Fibroblast of the conjunctiva (primary cell): ENCODE measurements at regions not wholly inside any gene's neighbourhood (a gene's known extent, or its start where the extent isn't known, plus 50 kb on each side); places are given as distances from the start of the nearest gene placed in this dataset.
A peak's percentile ranks its signal among the peaks of the same experiment; 100 is the strongest.

Source experiments
- DNase-seq: peaks from one replicate; pipeline ENCODE4 v3.0.0-alpha.2; 2010; ENCODE audit warnings: low read depth

GRCh38 chr11:104529906-104530305 is 366.0 kb upstream of the PDGFD start:
- DNase-seq, result no peak

- no peak for DNase-seq
These were observed 365.3 kb upstream of the PDGFD start for GRCh38 chr11:104529213-104529612.

- DNase-seq, result no peak
These were observed 362.1 kb upstream of the PDGFD start for GRCh38 chr11:104526006-104526405.

- DNase-seq, result no peak
These were observed 361.5 kb upstream of the PDGFD start for GRCh38 chr11:104525416-104525815.

- DNase-seq, result no peak
These were observed 360.3 kb upstream of the PDGFD start for GRCh38 chr11:104524254-104524653.

- DNase-seq, result no peak
These were observed 359.7 kb upstream of the PDGFD start for GRCh38 chr11:104523611-104524010.

GRCh38 chr11:104522650-104523049 is 358.7 kb upstream of the PDGFD start:
- no peak for DNase-seq

GRCh38 chr11:104522123-104522522 is 358.2 kb upstream of the PDGFD start:
- DNase-seq, result no peak

- DNase-seq, result no peak
These were observed 346.2 kb upstream of the PDGFD start for GRCh38 chr11:104510169-104510568.

GRCh38 chr11:104490182-104490581 is 326.2 kb upstream of the PDGFD start:
- DNase-seq, result no peak

- no peak for DNase-seq
These were observed 324.6 kb upstream of the PDGFD start for GRCh38 chr11:104488561-104488960.

GRCh38 chr11:104487046-104487806 is 323.3 kb upstream of the PDGFD start:
- no peak for DNase-seq

GRCh38 chr11:104484804-104485554 is 321.0 kb upstream of the PDGFD start:
- DNase-seq, result no peak

GRCh38 chr11:104476898-104477297 is 313.0 kb upstream of the PDGFD start:
- DNase-seq, result no peak

GRCh38 chr11:104476454-104476853 is 312.5 kb upstream of the PDGFD start:
- no peak for DNase-seq

- no peak for DNase-seq
These were observed 303.5 kb upstream of the PDGFD start for GRCh38 chr11:104467404-104467803.

- DNase-seq, result no peak
These were observed 301.4 kb upstream of the PDGFD start for GRCh38 chr11:104465321-104465720.

GRCh38 chr11:104464691-104465090 is 300.7 kb upstream of the PDGFD start:
- no peak for DNase-seq

- peak; percentile 91 for DNase-seq
These were observed 298.4 kb upstream of the PDGFD start for GRCh38 chr11:104462341-104462740.

GRCh38 chr11:104451197-104451893 is 287.4 kb upstream of the PDGFD start:
- no peak for DNase-seq

- DNase-seq, result no peak
These were observed 279.4 kb upstream of the PDGFD start for GRCh38 chr11:104443387-104443786.

- DNase-seq, result no peak
These were observed 278.4 kb upstream of the PDGFD start for GRCh38 chr11:104442321-104442720.

- DNase-seq, result no peak
These were observed 271.5 kb upstream of the PDGFD start for GRCh38 chr11:104435494-104435893.
